Neural cell (in vitro differentiated cells): ENCODE measurements at regions not wholly inside any gene's neighbourhood (a gene's known extent, or its start where the extent isn't known, plus 50 kb on each side); places are given as distances from the start of the nearest gene placed in this dataset.

Source experiments
- H2AFZ ChIP-seq: fragments of 200-600, 300-800 bp; sonication (generic), shearing (Covaris generic); 2 replicates; pipeline ENCODE4 v1.6.0; 2014; ENCODE audit warnings: low read depth, mild to moderate bottlenecking, antibody characterized with exemption, low read length, moderate library complexity
- H3F3A ChIP-seq: fragments of 200-600 bp; shearing (Covaris generic); 2 replicates; pipeline ENCODE4 v1.6.1; 2016; ENCODE audit warnings: mild to moderate bottlenecking, moderate library complexity, mixed read lengths, antibody characterized with exemption, low read length; ENCODE audit not compliant: insufficient read depth, poor library complexity, severe bottlenecking
- H3K27ac ChIP-seq: fragments of 200-600, 300-800 bp; sonication (generic), shearing (Covaris generic); 2 replicates; pipeline ENCODE4 v1.5.1; 2014; ENCODE audit warnings: mild to moderate bottlenecking, low read length, moderate library complexity
- H3K27me3 ChIP-seq: fragments of 300-800, 200-600 bp; sonication (generic), shearing (Covaris generic); 2 replicates; pipeline ENCODE4 v1.6.0; 2014; ENCODE audit warnings: mild to moderate bottlenecking, low read depth, low read length, moderate library complexity; ENCODE audit not compliant: insufficient read depth
- H3K36me3 ChIP-seq: fragments of 300-800, 200-600 bp; sonication (generic), shearing (Covaris generic); 2 replicates; pipeline ENCODE4 v1.5.1; 2014; ENCODE audit warnings: mild to moderate bottlenecking, antibody characterized with exemption, low read length, moderate library complexity; ENCODE audit not compliant: insufficient read depth
- H3K4me2 ChIP-seq: fragments of 300-800, 200-600 bp; sonication (generic), shearing (Covaris generic); 2 replicates; pipeline ENCODE4 v1.6.0; 2014; ENCODE audit warnings: mild to moderate bottlenecking, low read length
- H3K4me3 ChIP-seq: fragments of 300-800, 200-600 bp; sonication (generic), shearing (Covaris generic); 2 replicates; pipeline ENCODE4 v1.5.1; 2014; ENCODE audit warnings: mild to moderate bottlenecking, low read length, moderate library complexity
- H3K79me2 ChIP-seq: fragments of 200-600 bp; shearing (Covaris generic); replicated peaks from 2 replicates; pipeline ENCODE4 v1.6.0; 2014; ENCODE audit warnings: mild to moderate bottlenecking, low read length, moderate library complexity; ENCODE audit not compliant: insufficient read depth
- H3K9ac ChIP-seq: fragments of 300-800, 200-600 bp; sonication (generic), shearing (Covaris generic); 2 replicates; pipeline ENCODE4 v1.6.1; 2016; ENCODE audit warnings: mild to moderate bottlenecking, low read length, mixed read lengths
- H3K9me2 ChIP-seq: fragments of 200-600 bp; shearing (Covaris generic); 2 replicates; pipeline ENCODE4 v1.6.1; 2016; ENCODE audit warnings: mild to moderate bottlenecking, low read length, mixed read lengths; ENCODE audit not compliant: insufficient read depth
- H3K9me3 ChIP-seq: fragments of 200-600, 300-800 bp; sonication (generic), shearing (Covaris generic); 2 replicates; pipeline ENCODE4 v1.6.1; 2016; ENCODE audit warnings: mild to moderate bottlenecking, mixed run types, low read length, moderate library complexity, mixed read lengths
- H4K20me1 ChIP-seq: fragments of 200-600 bp; shearing (Covaris generic); 2 replicates; pipeline ENCODE4 v1.6.1; 2016; ENCODE audit warnings: mild to moderate bottlenecking, mixed run types; ENCODE audit not compliant: insufficient read depth
- EP300 ChIP-seq: fragments of 450-650 bp; conservative IDR thresholded peaks from 2 replicates; pipeline ENCODE4 v1.6.1; 2014; ENCODE audit warnings: antibody characterized with exemption, mild to moderate bottlenecking, moderate library complexity; ENCODE audit not compliant: poor library complexity, severe bottlenecking
- EZH2 ChIP-seq: fragments of 200-600, 300-800 bp; shearing (Covaris generic), sonication (generic); IDR thresholded peaks from 2 replicates; pipeline ENCODE4 v1.6.1; 2014; ENCODE audit warnings: antibody characterized with exemption, low read length, borderline replicate concordance, mild to moderate bottlenecking; ENCODE audit not compliant: insufficient read depth, poor library complexity, severe bottlenecking
- MXI1 ChIP-seq: fragments of 450-650 bp; conservative IDR thresholded peaks from 2 replicates; pipeline ENCODE4 v1.6.1; 2014; ENCODE audit warnings: antibody characterized with exemption, mild to moderate bottlenecking; ENCODE audit not compliant: poor library complexity, severe bottlenecking
- POLR2AphosphoS5 ChIP-seq: IDR thresholded peaks from 2 replicates; pipeline ENCODE4 v1.6.1; 2012
- RAD21 ChIP-seq: fragments of 450-650 bp; conservative IDR thresholded peaks from 2 replicates; pipeline ENCODE4 v1.6.1; 2014; ENCODE audit warnings: antibody characterized with exemption, mild to moderate bottlenecking, moderate library complexity
- SMC3 ChIP-seq: fragments of 450-650 bp; conservative IDR thresholded peaks from 2 replicates; pipeline ENCODE4 v1.6.1; 2014; ENCODE audit warnings: antibody characterized with exemption, mild to moderate bottlenecking, moderate library complexity; ENCODE audit not compliant: poor library complexity
- TAF1 ChIP-seq: IDR thresholded peaks from 2 replicates; pipeline ENCODE4 v1.6.1; 2012; ENCODE audit warnings: low read depth
- TF ChIP-seq, protein P1 (sequence below): fragments of 450-650 bp; IDR thresholded peaks from 2 replicates; pipeline ENCODE4 v1.5.1; 2014; ENCODE audit warnings: antibody characterized with exemption, mild to moderate bottlenecking, moderate library complexity; ENCODE audit not compliant: poor library complexity, severe bottlenecking
- TF ChIP-seq, protein P2 (sequence below): IDR thresholded peaks from 2 replicates; pipeline ENCODE4 v1.6.1; 2012; ENCODE audit warnings: borderline replicate concordance

DNA sequence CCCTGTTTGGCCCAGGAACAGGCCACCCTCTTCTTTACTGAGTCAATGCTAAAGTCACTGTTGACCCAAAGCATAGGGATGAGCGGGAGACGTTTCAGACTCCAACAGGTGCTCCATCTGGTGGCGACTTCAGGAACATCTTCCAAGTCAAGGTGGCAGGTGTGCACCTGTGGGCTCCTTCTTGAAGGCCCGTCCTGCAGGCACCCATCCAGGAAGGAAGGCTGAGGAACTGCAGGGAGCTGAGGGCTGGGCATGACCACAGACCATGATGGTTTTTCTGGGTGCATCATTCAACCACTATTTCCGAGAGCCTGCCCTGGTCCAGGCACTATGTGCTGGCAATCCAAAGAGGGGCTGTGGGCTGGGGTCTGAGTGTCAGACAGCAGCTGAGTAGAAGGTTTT is 142.8 kb downstream of the NDUFA10 start:
- no peak overlapping the region for H2AFZ ChIP-seq
- H3K9me3 ChIP-seq = peaks cover 11% of the 10 kb centered on the region
- H3K27me3 ChIP-seq = no peaks in the 10 kb centered on the region
- H3K9me2 ChIP-seq = no peaks in the 10 kb centered on the region
- H3K27ac ChIP-seq = no peak overlapping the region
- H3K4me3 ChIP-seq = no peak overlapping the region
- H4K20me1 ChIP-seq = no peaks in the 10 kb centered on the region
- no peaks in the 10 kb centered on the region for H3F3A ChIP-seq
- H3K36me3 ChIP-seq = no peaks in the 10 kb centered on the region
- no peaks in the 10 kb centered on the region for H3K79me2 ChIP-seq
- H3K4me2 ChIP-seq = no peak overlapping the region
- H3K9ac ChIP-seq = no peak overlapping the region
- TF ChIP-seq RAD21 (peak; percentile 68), SMC3 (peak; percentile 80), MXI1 (no peak)
- TF ChIP-seq, protein P1, sequence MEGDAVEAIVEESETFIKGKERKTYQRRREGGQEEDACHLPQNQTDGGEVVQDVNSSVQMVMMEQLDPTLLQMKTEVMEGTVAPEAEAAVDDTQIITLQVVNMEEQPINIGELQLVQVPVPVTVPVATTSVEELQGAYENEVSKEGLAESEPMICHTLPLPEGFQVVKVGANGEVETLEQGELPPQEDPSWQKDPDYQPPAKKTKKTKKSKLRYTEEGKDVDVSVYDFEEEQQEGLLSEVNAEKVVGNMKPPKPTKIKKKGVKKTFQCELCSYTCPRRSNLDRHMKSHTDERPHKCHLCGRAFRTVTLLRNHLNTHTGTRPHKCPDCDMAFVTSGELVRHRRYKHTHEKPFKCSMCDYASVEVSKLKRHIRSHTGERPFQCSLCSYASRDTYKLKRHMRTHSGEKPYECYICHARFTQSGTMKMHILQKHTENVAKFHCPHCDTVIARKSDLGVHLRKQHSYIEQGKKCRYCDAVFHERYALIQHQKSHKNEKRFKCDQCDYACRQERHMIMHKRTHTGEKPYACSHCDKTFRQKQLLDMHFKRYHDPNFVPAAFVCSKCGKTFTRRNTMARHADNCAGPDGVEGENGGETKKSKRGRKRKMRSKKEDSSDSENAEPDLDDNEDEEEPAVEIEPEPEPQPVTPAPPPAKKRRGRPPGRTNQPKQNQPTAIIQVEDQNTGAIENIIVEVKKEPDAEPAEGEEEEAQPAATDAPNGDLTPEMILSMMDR = peak; percentile 65

DNA sequence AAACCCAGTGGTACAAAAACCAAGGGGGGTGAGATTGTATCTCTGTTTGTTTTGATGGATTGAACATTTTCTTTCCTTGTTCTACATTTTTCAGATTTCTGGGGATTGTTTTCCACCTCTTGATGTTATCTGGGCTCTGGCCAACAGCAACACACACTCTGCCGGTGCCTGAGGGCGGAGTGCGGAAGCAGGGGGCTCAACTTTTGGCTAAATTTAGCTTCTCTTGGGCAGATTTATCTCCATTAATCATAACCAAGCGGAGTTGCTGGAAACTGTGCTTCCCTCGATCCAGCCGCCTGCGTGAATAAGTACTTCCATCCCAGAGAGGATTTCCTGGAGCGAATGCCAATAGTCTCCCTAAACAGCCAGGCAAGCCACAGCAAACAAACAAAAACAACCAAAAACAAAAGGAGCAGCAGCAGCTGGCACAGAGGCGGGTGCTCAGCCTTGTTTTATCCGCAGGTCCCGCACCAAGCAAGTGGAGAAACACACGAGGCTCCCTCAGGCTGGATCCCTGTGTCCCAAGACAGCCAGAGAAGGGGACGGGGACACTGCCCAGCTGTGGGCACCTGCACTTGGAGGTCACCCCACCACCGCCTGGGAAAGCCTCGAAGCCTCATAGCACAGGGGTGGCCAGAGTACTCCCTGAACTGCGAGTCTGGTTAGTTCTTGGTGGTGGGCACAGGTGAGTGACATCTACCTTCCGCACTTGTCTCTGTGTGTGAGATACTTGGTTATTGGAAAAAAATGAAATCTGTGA is 143.4 kb downstream of the NDUFA10 start:
- H3F3A ChIP-seq = no peaks in the 10 kb centered on the region
- H3K79me2 ChIP-seq = no peaks in the 10 kb centered on the region
- no peak overlapping the region for H3K4me3 ChIP-seq
- no peaks in the 10 kb centered on the region for H3K9me2 ChIP-seq
- no peaks in the 10 kb centered on the region for H3K27me3 ChIP-seq
- H4K20me1 ChIP-seq = no peaks in the 10 kb centered on the region
- no peak overlapping the region for H3K4me2 ChIP-seq
- no peaks in the 10 kb centered on the region for H3K36me3 ChIP-seq
- no peak overlapping the region for H3K9ac ChIP-seq
- no peak overlapping the region for H2AFZ ChIP-seq
- TF ChIP-seq, protein P2, sequence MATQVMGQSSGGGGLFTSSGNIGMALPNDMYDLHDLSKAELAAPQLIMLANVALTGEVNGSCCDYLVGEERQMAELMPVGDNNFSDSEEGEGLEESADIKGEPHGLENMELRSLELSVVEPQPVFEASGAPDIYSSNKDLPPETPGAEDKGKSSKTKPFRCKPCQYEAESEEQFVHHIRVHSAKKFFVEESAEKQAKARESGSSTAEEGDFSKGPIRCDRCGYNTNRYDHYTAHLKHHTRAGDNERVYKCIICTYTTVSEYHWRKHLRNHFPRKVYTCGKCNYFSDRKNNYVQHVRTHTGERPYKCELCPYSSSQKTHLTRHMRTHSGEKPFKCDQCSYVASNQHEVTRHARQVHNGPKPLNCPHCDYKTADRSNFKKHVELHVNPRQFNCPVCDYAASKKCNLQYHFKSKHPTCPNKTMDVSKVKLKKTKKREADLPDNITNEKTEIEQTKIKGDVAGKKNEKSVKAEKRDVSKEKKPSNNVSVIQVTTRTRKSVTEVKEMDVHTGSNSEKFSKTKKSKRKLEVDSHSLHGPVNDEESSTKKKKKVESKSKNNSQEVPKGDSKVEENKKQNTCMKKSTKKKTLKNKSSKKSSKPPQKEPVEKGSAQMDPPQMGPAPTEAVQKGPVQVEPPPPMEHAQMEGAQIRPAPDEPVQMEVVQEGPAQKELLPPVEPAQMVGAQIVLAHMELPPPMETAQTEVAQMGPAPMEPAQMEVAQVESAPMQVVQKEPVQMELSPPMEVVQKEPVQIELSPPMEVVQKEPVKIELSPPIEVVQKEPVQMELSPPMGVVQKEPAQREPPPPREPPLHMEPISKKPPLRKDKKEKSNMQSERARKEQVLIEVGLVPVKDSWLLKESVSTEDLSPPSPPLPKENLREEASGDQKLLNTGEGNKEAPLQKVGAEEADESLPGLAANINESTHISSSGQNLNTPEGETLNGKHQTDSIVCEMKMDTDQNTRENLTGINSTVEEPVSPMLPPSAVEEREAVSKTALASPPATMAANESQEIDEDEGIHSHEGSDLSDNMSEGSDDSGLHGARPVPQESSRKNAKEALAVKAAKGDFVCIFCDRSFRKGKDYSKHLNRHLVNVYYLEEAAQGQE = no peak
- no peak for TF ChIP-seq MXI1
- TF ChIP-seq TAF1 = no peak
- TF ChIP-seq EP300 = no peak
- TF ChIP-seq POLR2AphosphoS5 = no peak
- H3K27ac ChIP-seq = no peak overlapping the region
- H3K9me3 ChIP-seq = peaks cover 11% of the 10 kb centered on the region

DNA sequence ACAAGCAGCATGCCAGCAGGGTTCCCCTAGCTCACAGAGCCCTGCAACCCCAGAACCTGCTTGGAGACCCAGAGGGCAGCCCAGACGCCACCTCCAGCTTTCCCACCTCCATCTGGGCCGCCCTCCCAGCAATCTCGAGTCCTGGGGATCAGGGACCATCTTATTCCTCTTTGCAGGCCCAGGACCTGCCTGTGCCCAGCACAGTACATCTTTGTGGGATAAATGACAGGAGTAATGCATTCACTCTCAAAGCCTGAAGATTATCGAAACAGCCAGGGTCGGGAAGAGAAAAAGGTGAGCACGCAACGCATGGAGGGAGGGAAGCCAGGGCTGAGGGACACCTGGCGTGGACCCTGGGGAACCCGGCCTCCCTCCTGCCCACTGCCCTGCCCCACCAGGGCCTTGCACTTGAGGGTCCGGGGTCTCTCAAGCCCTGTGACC is 144.1 kb downstream of the NDUFA10 start:
- no peaks in the 10 kb centered on the region for H3K79me2 ChIP-seq
- no peaks in the 10 kb centered on the region for H3F3A ChIP-seq
- no peak overlapping the region for H3K4me3 ChIP-seq
- peaks cover 11% of the 10 kb centered on the region for H3K9me3 ChIP-seq
- H3K9ac ChIP-seq = no peak overlapping the region
- H3K36me3 ChIP-seq = no peaks in the 10 kb centered on the region
- H3K27ac ChIP-seq = no peak overlapping the region
- no peaks in the 10 kb centered on the region for H3K9me2 ChIP-seq
- H4K20me1 ChIP-seq = no peaks in the 10 kb centered on the region
- H3K27me3 ChIP-seq = no peaks in the 10 kb centered on the region
- no peak overlapping the region for H2AFZ ChIP-seq
- no peak for TF ChIP-seq EZH2
- TF ChIP-seq, protein P2 = no peak
- no peak for TF ChIP-seq POLR2AphosphoS5
- TF ChIP-seq, protein P1 = no peak
- no peak for TF ChIP-seq EP300
- no peak for TF ChIP-seq MXI1
- no peak for TF ChIP-seq RAD21
- no peak for TF ChIP-seq SMC3
- no peak for TF ChIP-seq TAF1
- H3K4me2 ChIP-seq = no peak overlapping the region
